Islet precursor cell (in vitro differentiated cells): ENCODE measurements at regions not wholly inside any gene's neighbourhood (a gene's known extent, or its start where the extent isn't known, plus 50 kb on each side); places are given as distances from the start of the nearest gene placed in this dataset.

Experiments used
- DNase-seq: peaks from one replicate; pipeline ENCODE4 v3.0.0-alpha.2; 2018

- no peak for DNase-seq
Observed at GRCh38 chr4:184879271-184879670, 53.5 kb upstream of the ACSL1 start.

- no peak for DNase-seq
Observed at GRCh38 chr4:184882276-184882675, 56.5 kb upstream of the ACSL1 start.

- DNase-seq: no peak
Observed at GRCh38 chr4:184883024-184883423, 57.3 kb upstream of the ACSL1 start.

GRCh38 chr4:184884883-184885282 lies 59.1 kb upstream of the ACSL1 start:
- no peak for DNase-seq

GRCh38 chr4:184885602-184886001 lies 59.8 kb upstream of the ACSL1 start:
- DNase-seq: no peak

- DNase-seq: no peak
Observed at GRCh38 chr4:184887333-184887732, 61.6 kb upstream of the ACSL1 start.

GRCh38 chr4:184887947-184888346 lies 62.2 kb upstream of the ACSL1 start:
- no peak for DNase-seq

- no peak for DNase-seq
Observed at GRCh38 chr4:184889666-184890335, 64.0 kb upstream of the ACSL1 start.

GRCh38 chr4:184890499-184890898 lies 64.7 kb upstream of the ACSL1 start:
- no peak for DNase-seq

- no peak for DNase-seq
Observed at GRCh38 chr4:184891816-184892397, 66.1 kb upstream of the ACSL1 start.

- no peak for DNase-seq
Observed at GRCh38 chr4:184892999-184893398, 67.2 kb upstream of the ACSL1 start.

GRCh38 chr4:184893801-184894571 lies 68.2 kb upstream of the ACSL1 start:
- DNase-seq: no peak

- DNase-seq: no peak
Observed at GRCh38 chr4:184895012-184895695, 69.4 kb upstream of the ACSL1 start.

GRCh38 chr4:184896868-184897715 lies 71.3 kb upstream of the ACSL1 start:
- no peak for DNase-seq

- no peak for DNase-seq
Observed at GRCh38 chr4:184897895-184898294, 72.1 kb upstream of the ACSL1 start.

GRCh38 chr4:184898793-184899192 lies 73.0 kb upstream of the ACSL1 start:
- no peak for DNase-seq

GRCh38 chr4:184899261-184900134 lies 73.7 kb upstream of the ACSL1 start:
- no peak for DNase-seq

- DNase-seq: no peak
Observed at GRCh38 chr4:184900184-184900583, 74.4 kb upstream of the ACSL1 start.

- no peak for DNase-seq
Observed at GRCh38 chr4:184902550-184902949, 76.8 kb upstream of the ACSL1 start.

- DNase-seq: no peak
Observed at GRCh38 chr4:184906480-184907097, 80.8 kb upstream of the ACSL1 start.

GRCh38 chr4:184907216-184907615 lies 81.4 kb upstream of the ACSL1 start:
- DNase-seq: no peak
